Hepatocyte (in vitro differentiated cells): ENCODE measurements at regions not wholly inside any gene's neighbourhood (a gene's known extent, or its start where the extent isn't known, plus 50 kb on each side); places are given as distances from the start of the nearest gene placed in this dataset. TPM values are rescaled to one million over a fixed set of nuclear protein-coding genes. Genes with fewer than 3 reads are reported as not detected.
"Not testable (repeated sequence)": the region's sequence is repeated elsewhere in the genome, so short reads cannot be mapped to it uniquely, and the experiment has no call there.

Source experiments
- DNase-seq: peaks from one replicate; pipeline ENCODE4 v3.0.0-alpha.2; 2016; ENCODE audit warnings: low spot score
- H2AFZ ChIP-seq: fragments of 200-600 bp; sonication (generic); 2 replicates; pipeline ENCODE4 v1.6.0; 2016; ENCODE audit warnings: antibody characterized with exemption, mild to moderate bottlenecking
- H3K27ac ChIP-seq: fragments of 200-600 bp; sonication (generic); 2 replicates; pipeline ENCODE4 v1.5.1; 2016; ENCODE audit warnings: mild to moderate bottlenecking
- H3K27me3 ChIP-seq: fragments of 200-600 bp; sonication (generic); 2 replicates; pipeline ENCODE4 v1.6.1; 2016
- H3K36me3 ChIP-seq: fragments of 200-600 bp; sonication (generic); replicated peaks from 2 replicates; pipeline ENCODE4 v1.5.1; 2016; ENCODE audit warnings: low read depth; ENCODE audit not compliant: insufficient read depth
- H3K4me1 ChIP-seq: fragments of 200-600 bp; sonication (generic); 2 replicates; pipeline ENCODE4 v1.5.1; 2016; ENCODE audit warnings: mild to moderate bottlenecking, moderate library complexity; ENCODE audit not compliant: insufficient read depth
- H3K4me2 ChIP-seq: fragments of 200-600 bp; sonication (generic); 2 replicates; pipeline ENCODE4 v1.6.0; 2016
- H3K4me3 ChIP-seq: fragments of 200-600 bp; sonication (generic); 2 replicates; pipeline ENCODE4 v1.5.1; 2016; ENCODE audit warnings: mild to moderate bottlenecking
- H3K79me2 ChIP-seq: fragments of 200-600 bp; sonication (generic); 2 replicates; pipeline ENCODE4 v1.6.0; 2017; ENCODE audit warnings: mild to moderate bottlenecking
- H3K9me2 ChIP-seq: fragments of 200-600 bp; sonication (generic); replicated peaks from 2 replicates; pipeline ENCODE4 v1.6.0; 2017; ENCODE audit warnings: mild to moderate bottlenecking; ENCODE audit not compliant: insufficient read depth
- H3K9me3 ChIP-seq: fragments of 200-600 bp; sonication (generic); 2 replicates; pipeline ENCODE4 v1.5.1; 2016; ENCODE audit warnings: low read depth, mild to moderate bottlenecking
- H4K20me1 ChIP-seq: fragments of 200-600 bp; sonication (generic); 2 replicates; pipeline ENCODE4 v1.6.0; 2016; ENCODE audit warnings: mild to moderate bottlenecking; ENCODE audit not compliant: insufficient read depth, poor library complexity, severe bottlenecking
- CTCF ChIP-seq: fragments of 200-600 bp; sonication (generic); IDR thresholded peaks from 2 replicates; pipeline ENCODE4 v1.5.1; 2016; ENCODE audit warnings: antibody characterized with exemption, mild to moderate bottlenecking; ENCODE audit not compliant: poor library complexity
- EZH2 ChIP-seq: fragments of 200-600 bp; sonication (generic); IDR thresholded peaks from 2 replicates; pipeline ENCODE4 v1.6.1; 2016; ENCODE audit warnings: antibody characterized with exemption, mild to moderate bottlenecking, borderline replicate concordance
- EZH2phosphoT487 ChIP-seq: fragments of 200-600 bp; sonication (generic); IDR thresholded peaks from one replicate; pipeline ENCODE4 v1.6.1; 2018; ENCODE audit warnings: antibody characterized with exemption, mild to moderate bottlenecking, low read depth, moderate library complexity; ENCODE audit not compliant: unreplicated experiment, severe bottlenecking
- WGBS: methylation state at CpG from one replicate; pipeline ENCODE4 v1.1.6; 2016; ENCODE audit warnings: low lambda C conversion rate; ENCODE audit errors: missing lambda C conversion rate; 5-methylcytosine and 5-hydroxymethylcytosine counted together
- small RNA-seq: library from RNA; depleted of rRNA; stranded (forward); fragments of <200 nt; gene quantifications from one replicate; pipeline ENCODE3, GENCODE V24; 2014

GRCh38 chr11:67732045-67732787 lies 57.8 kb upstream of the ALDH3B2 start:
- Histone ChIP-seq H2AFZ (peak overlapping the region; percentile 45), H3K4me3 (no peak overlapping the region), H3K36me3 (no peaks in the 10 kb centered on the region), H3K4me1 (peaks cover 20% of the 10 kb centered on the region), H3K27me3 (no peaks in the 10 kb centered on the region), H3K9me3 (no peaks in the 10 kb centered on the region), H4K20me1 (no peaks in the 10 kb centered on the region), H3K4me2 (peak overlapping the region; percentile 74), H3K79me2 (no peaks in the 10 kb centered on the region), H3K27ac (no peak overlapping the region), H3K9me2 (no peaks in the 10 kb centered on the region)
- 35% methylated on average over 27 of the region's 42 CpGs for WGBS
- peak; percentile 52 for DNase-seq
- TF ChIP-seq EZH2phosphoT487 (no peak), CTCF (peak; percentile 18)

GRCh38 chr11:67731583-67731982 lies 57.2 kb upstream of the ALDH3B2 start:
- no peak for DNase-seq

GRCh38 chr11:67728163-67728571 lies 53.7 kb upstream of the ALDH3B2 start:
- H3K4me3 ChIP-seq, H2AFZ ChIP-seq, H3K27me3 ChIP-seq, H3K79me2 ChIP-seq, H4K20me1 ChIP-seq, H3K36me3 ChIP-seq, H3K4me2 ChIP-seq, H3K9me2 ChIP-seq, H3K9me3 ChIP-seq: not testable (repeated sequence)
- Histone ChIP-seq H3K27ac (peak overlapping the region; percentile 94), H3K4me1 (peaks cover 20% of the 10 kb centered on the region)
- DNase-seq, result peak; percentile 72
- 34% methylated on average over 3 of the region's 3 CpGs for WGBS

More at GRCh38 chr11:67731583-67731982, 57.2 kb upstream of the ALDH3B2 start:
- 67% methylated on average over 14 of the region's 14 CpGs for WGBS
- peaks cover 20% of the 10 kb centered on the region for H3K4me1 ChIP-seq
- no peaks in the 10 kb centered on the region for H3K9me2 ChIP-seq
- TF ChIP-seq EZH2, result no peak
- TF ChIP-seq CTCF, result no peak
- no peak for TF ChIP-seq EZH2phosphoT487
- no peak overlapping the region for H3K27ac ChIP-seq
- peak overlapping the region; percentile 74 for H3K4me2 ChIP-seq
- H2AFZ ChIP-seq, result peak overlapping the region; percentile 45
- no peak overlapping the region for H3K4me3 ChIP-seq
- no peaks in the 10 kb centered on the region for H3K79me2 ChIP-seq
- H3K9me3 ChIP-seq, result no peaks in the 10 kb centered on the region
- no peaks in the 10 kb centered on the region for H4K20me1 ChIP-seq
- H3K36me3 ChIP-seq, result no peaks in the 10 kb centered on the region
- no peaks in the 10 kb centered on the region for H3K27me3 ChIP-seq

- not testable (repeated sequence) for H3K9me2 ChIP-seq, H2AFZ ChIP-seq, H4K20me1 ChIP-seq, H3K36me3 ChIP-seq, H3K4me2 ChIP-seq, H3K27me3 ChIP-seq, H3K4me3 ChIP-seq, DNase-seq, H3K79me2 ChIP-seq, H3K9me3 ChIP-seq
- 66% methylated on average over 19 of the region's 19 CpGs for WGBS
- peaks cover 20% of the 10 kb centered on the region for H3K4me1 ChIP-seq
- peak overlapping the region; percentile 94 for H3K27ac ChIP-seq
Observed at GRCh38 chr11:67727066-67728040, 52.9 kb upstream of the ALDH3B2 start.

Small RNA genes in the stretch of these regions (small RNA-seq; reads per million reads assigned to genes)
- gene AP003385.4 (not detected), gene AP003716.2 (not detected), gene RNU6-46P (not detected)
